Neural cell (in vitro differentiated cells): ENCODE measurements at regions not wholly inside any gene's neighbourhood (a gene's known extent, or its start where the extent isn't known, plus 50 kb on each side); places are given as distances from the start of the nearest gene placed in this dataset.

Experiments
- CTCF ChIP-seq: fragments of 450-650 bp; IDR thresholded peaks from 2 replicates; pipeline ENCODE4 v1.5.1; 2014; ENCODE audit warnings: antibody characterized with exemption, mild to moderate bottlenecking, moderate library complexity; ENCODE audit not compliant: poor library complexity, severe bottlenecking
- EP300 ChIP-seq: fragments of 450-650 bp; conservative IDR thresholded peaks from 2 replicates; pipeline ENCODE4 v1.6.1; 2014; ENCODE audit warnings: antibody characterized with exemption, mild to moderate bottlenecking, moderate library complexity; ENCODE audit not compliant: poor library complexity, severe bottlenecking
- EZH2 ChIP-seq: fragments of 200-600, 300-800 bp; shearing (Covaris generic), sonication (generic); IDR thresholded peaks from 2 replicates; pipeline ENCODE4 v1.6.1; 2014; ENCODE audit warnings: antibody characterized with exemption, low read length, borderline replicate concordance, mild to moderate bottlenecking; ENCODE audit not compliant: insufficient read depth, poor library complexity, severe bottlenecking
- MXI1 ChIP-seq: fragments of 450-650 bp; conservative IDR thresholded peaks from 2 replicates; pipeline ENCODE4 v1.6.1; 2014; ENCODE audit warnings: antibody characterized with exemption, mild to moderate bottlenecking; ENCODE audit not compliant: poor library complexity, severe bottlenecking
- POLR2AphosphoS5 ChIP-seq: IDR thresholded peaks from 2 replicates; pipeline ENCODE4 v1.6.1; 2012
- RAD21 ChIP-seq: fragments of 450-650 bp; conservative IDR thresholded peaks from 2 replicates; pipeline ENCODE4 v1.6.1; 2014; ENCODE audit warnings: antibody characterized with exemption, mild to moderate bottlenecking, moderate library complexity
- REST ChIP-seq: IDR thresholded peaks from 2 replicates; pipeline ENCODE4 v1.6.1; 2012; ENCODE audit warnings: borderline replicate concordance
- SMC3 ChIP-seq: fragments of 450-650 bp; conservative IDR thresholded peaks from 2 replicates; pipeline ENCODE4 v1.6.1; 2014; ENCODE audit warnings: antibody characterized with exemption, mild to moderate bottlenecking, moderate library complexity; ENCODE audit not compliant: poor library complexity
- TAF1 ChIP-seq: IDR thresholded peaks from 2 replicates; pipeline ENCODE4 v1.6.1; 2012; ENCODE audit warnings: low read depth

DNA sequence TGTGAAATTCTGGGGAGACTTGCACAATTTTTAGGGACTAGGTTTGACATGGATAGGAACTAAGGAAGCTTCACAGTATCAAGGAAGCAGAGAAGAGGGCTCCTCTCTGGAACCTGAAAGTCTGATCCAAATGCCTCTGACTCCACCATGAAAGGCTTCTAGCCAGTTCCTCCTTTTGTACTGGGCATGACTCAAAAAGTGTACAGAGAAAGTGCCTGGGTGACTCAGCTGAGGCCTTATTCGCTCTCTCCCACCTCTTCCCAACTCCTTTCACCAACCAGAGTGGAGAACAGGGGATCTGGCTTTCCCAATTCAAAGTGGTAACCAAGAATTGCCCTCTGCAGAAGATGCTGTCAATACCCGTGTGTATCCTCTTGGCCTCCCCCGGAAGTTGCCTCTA is 342.9 kb upstream of the PROK2 start:
- TF ChIP-seq POLR2AphosphoS5 (no peak), CTCF (no peak), EP300 (no peak), EZH2 (no peak), REST (no peak), TAF1 (no peak), SMC3 (no peak), MXI1 (no peak), RAD21 (no peak)
